WTC11 (cell line): ENCODE measurements at regions not wholly inside any gene's neighbourhood (a gene's known extent, or its start where the extent isn't known, plus 50 kb on each side); places are given as distances from the start of the nearest gene placed in this dataset.
A peak's percentile ranks its signal among the peaks of the same experiment; 100 is the strongest.

Source experiments
- ATAC-seq: fragments of 200-7000 bp; cut with Tn5 transposase; 2 replicates; pipeline ENCODE4 v1.10.0; 2021; ENCODE audit warnings: mild to moderate bottlenecking, moderate library complexity
- CTCF ChIA-PET: fragments of 300-600 bp; sonication (Branson Sonifier 250); formaldehyde crosslinking; loops from one replicate; lab custom pipeline; 2021; ENCODE audit warnings: antibody characterized with exemption; lab: Charles Lee
- POLR2A ChIA-PET: fragments of 350-600 bp; sonication (Branson Sonifier 250); formaldehyde crosslinking; loops from one replicate; lab custom pipeline; 2021; ENCODE audit warnings: antibody characterized with exemption; lab: Charles Lee
- DNase-seq: peaks from one replicate; pipeline ENCODE4 v3.0.0; 2021; ENCODE audit warnings: low spot score
- H3K27ac Mint-ChIP-seq: 2 replicates; pipeline ENCODE4 v1.8.0; 2021; ENCODE audit warnings: mixed read lengths
- H3K27me3 Mint-ChIP-seq: 2 replicates; pipeline ENCODE4 v1.8.0; 2021; ENCODE audit warnings: low read depth, mild to moderate bottlenecking, moderate library complexity, mixed read lengths
- H3K36me3 Mint-ChIP-seq: 2 replicates; pipeline ENCODE4 v1.8.0; 2021; ENCODE audit warnings: mixed read lengths
- H3K4me1 Mint-ChIP-seq: 2 replicates; pipeline ENCODE4 v1.8.0; 2022; ENCODE audit warnings: mixed read lengths
- H3K4me3 Mint-ChIP-seq: 2 replicates; pipeline ENCODE4 v1.8.0; 2021; ENCODE audit warnings: mild to moderate bottlenecking, moderate library complexity, mixed read lengths
- H3K9me3 Mint-ChIP-seq: 2 replicates; pipeline ENCODE4 v1.8.0; 2021; ENCODE audit warnings: mixed read lengths
- CBFB ChIP-seq: sonication (generic); formaldehyde crosslinking; IDR thresholded peaks from 2 replicates; pipeline ENCODE4 v1.8.1; 2022; ENCODE audit warnings: mild to moderate bottlenecking, low read depth, missing genetic modification reagents
- CREM ChIP-seq: sonication (generic); formaldehyde crosslinking; IDR thresholded peaks from 2 replicates; pipeline ENCODE4 v1.8.1; 2022; ENCODE audit warnings: mild to moderate bottlenecking, missing genetic modification reagents, moderate library complexity
- FOXK1 ChIP-seq: sonication (generic); formaldehyde crosslinking; IDR thresholded peaks from 2 replicates; pipeline ENCODE4 v1.8.0; 2022; ENCODE audit warnings: mild to moderate bottlenecking, moderate library complexity, missing genetic modification reagents
- GRHL2 ChIP-seq: fragments of 250-450 bp; sonication (Bioruptor Pico); IDR thresholded peaks from 2 replicates; pipeline ENCODE4 v1.8.0; 2022; ENCODE audit warnings: mild to moderate bottlenecking, moderate library complexity; ENCODE audit not compliant: insufficient replicate concordance, severe bottlenecking
- KAT7 ChIP-seq: sonication (generic); formaldehyde crosslinking; IDR thresholded peaks from 2 replicates; pipeline ENCODE4 v1.8.1; 2023; ENCODE audit warnings: missing genetic modification reagents, mild to moderate bottlenecking, borderline replicate concordance
- MXD4 ChIP-seq: fragments of 250-450 bp; sonication (Bioruptor Pico); IDR thresholded peaks from 2 replicates; pipeline ENCODE4 v1.8.0; 2021; ENCODE audit warnings: mild to moderate bottlenecking, moderate library complexity, borderline replicate concordance
- NFYB ChIP-seq: sonication (generic); formaldehyde crosslinking; conservative IDR thresholded peaks from 2 replicates; pipeline ENCODE4 v1.8.0; 2022; ENCODE audit warnings: low read depth, missing genetic modification reagents
- SOX15 ChIP-seq: fragments of 250-450 bp; sonication (Bioruptor Pico); IDR thresholded peaks from 2 replicates; pipeline ENCODE4 v1.9.0; 2021; ENCODE audit warnings: mild to moderate bottlenecking
- TP53 ChIP-seq: sonication (generic); formaldehyde crosslinking; IDR thresholded peaks from 2 replicates; pipeline ENCODE4 v1.8.1; 2023; ENCODE audit warnings: mild to moderate bottlenecking, missing genetic modification reagents
- ZBTB21 ChIP-seq: sonication (generic); formaldehyde crosslinking; IDR thresholded peaks from 2 replicates; pipeline ENCODE4 v1.8.1; 2023; ENCODE audit warnings: mild to moderate bottlenecking, missing genetic modification reagents, borderline replicate concordance
- ZNF396 ChIP-seq: fragments of 250-450 bp; sonication (Bioruptor Pico); IDR thresholded peaks from 2 replicates; pipeline ENCODE4 v1.8.0; 2021; ENCODE audit warnings: mild to moderate bottlenecking, moderate library complexity, borderline replicate concordance
- TF ChIP-seq, protein P1 (sequence below): fragments of 250-450 bp; sonication (Bioruptor Pico); IDR thresholded peaks from 2 replicates; pipeline ENCODE4 v1.9.0; 2021; ENCODE audit warnings: mild to moderate bottlenecking
- TF ChIP-seq, protein P2 (sequence below): sonication (generic); formaldehyde crosslinking; IDR thresholded peaks from 2 replicates; pipeline ENCODE4 v1.8.0; 2023; ENCODE audit warnings: missing genetic modification reagents
- TF ChIP-seq, protein P3 (sequence below): sonication (generic); formaldehyde crosslinking; IDR thresholded peaks from 2 replicates; pipeline ENCODE4 v1.8.1; 2022; ENCODE audit warnings: missing genetic modification reagents, borderline replicate concordance
- TF ChIP-seq, protein P4 (sequence below): fragments of 250-450 bp; sonication (Bioruptor Pico); conservative IDR thresholded peaks from 2 replicates; pipeline ENCODE4 v1.9.0; 2021; ENCODE audit warnings: mild to moderate bottlenecking
- TF ChIP-seq, protein P5 (sequence below): fragments of 250-450 bp; sonication (Bioruptor Pico); IDR thresholded peaks from 2 replicates; pipeline ENCODE4 v1.8.0; 2021; ENCODE audit warnings: mild to moderate bottlenecking
- TF ChIP-seq, protein P6 (sequence below): sonication (generic); formaldehyde crosslinking; IDR thresholded peaks from 2 replicates; pipeline ENCODE4 v1.8.0; 2022; ENCODE audit warnings: missing genetic modification reagents
- TF ChIP-seq, protein P7 (sequence below): sonication (generic); formaldehyde crosslinking; IDR thresholded peaks from 2 replicates; pipeline ENCODE4 v1.8.1; 2023; ENCODE audit warnings: mild to moderate bottlenecking, missing genetic modification reagents

DNA sequence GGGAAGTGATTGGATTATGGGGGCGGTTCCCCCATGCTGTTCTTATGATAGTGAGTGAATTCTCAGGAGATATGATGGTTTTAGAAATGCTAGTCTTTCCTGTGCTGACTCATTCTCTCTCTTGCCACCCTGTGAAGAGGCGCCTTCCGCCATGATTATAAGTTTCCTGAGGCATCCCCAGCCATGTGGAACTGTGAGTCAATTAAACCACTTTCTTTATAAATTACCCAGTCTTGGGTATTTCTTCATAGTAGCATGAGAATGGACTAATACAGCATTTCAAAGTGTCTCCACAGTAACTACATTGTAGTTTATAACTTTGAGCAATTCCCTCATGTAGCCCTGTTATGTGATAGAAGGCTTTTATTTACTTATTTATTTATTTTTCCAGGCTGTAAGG, 128.8 kb upstream of the CHRNA7 start (continued):
- no peak for TF ChIP-seq GRHL2 (CRISPR knock-in tag)
- TF ChIP-seq, protein P1, sequence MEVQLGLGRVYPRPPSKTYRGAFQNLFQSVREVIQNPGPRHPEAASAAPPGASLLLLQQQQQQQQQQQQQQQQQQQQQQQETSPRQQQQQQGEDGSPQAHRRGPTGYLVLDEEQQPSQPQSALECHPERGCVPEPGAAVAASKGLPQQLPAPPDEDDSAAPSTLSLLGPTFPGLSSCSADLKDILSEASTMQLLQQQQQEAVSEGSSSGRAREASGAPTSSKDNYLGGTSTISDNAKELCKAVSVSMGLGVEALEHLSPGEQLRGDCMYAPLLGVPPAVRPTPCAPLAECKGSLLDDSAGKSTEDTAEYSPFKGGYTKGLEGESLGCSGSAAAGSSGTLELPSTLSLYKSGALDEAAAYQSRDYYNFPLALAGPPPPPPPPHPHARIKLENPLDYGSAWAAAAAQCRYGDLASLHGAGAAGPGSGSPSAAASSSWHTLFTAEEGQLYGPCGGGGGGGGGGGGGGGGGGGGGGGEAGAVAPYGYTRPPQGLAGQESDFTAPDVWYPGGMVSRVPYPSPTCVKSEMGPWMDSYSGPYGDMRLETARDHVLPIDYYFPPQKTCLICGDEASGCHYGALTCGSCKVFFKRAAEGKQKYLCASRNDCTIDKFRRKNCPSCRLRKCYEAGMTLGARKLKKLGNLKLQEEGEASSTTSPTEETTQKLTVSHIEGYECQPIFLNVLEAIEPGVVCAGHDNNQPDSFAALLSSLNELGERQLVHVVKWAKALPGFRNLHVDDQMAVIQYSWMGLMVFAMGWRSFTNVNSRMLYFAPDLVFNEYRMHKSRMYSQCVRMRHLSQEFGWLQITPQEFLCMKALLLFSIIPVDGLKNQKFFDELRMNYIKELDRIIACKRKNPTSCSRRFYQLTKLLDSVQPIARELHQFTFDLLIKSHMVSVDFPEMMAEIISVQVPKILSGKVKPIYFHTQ = no peak
- no peak for TF ChIP-seq TP53 (CRISPR knock-in tag)
- TF ChIP-seq KAT7 = no peak
- no peak for TF ChIP-seq ZNF396 (CRISPR knock-in tag)
- TF ChIP-seq, protein P2, sequence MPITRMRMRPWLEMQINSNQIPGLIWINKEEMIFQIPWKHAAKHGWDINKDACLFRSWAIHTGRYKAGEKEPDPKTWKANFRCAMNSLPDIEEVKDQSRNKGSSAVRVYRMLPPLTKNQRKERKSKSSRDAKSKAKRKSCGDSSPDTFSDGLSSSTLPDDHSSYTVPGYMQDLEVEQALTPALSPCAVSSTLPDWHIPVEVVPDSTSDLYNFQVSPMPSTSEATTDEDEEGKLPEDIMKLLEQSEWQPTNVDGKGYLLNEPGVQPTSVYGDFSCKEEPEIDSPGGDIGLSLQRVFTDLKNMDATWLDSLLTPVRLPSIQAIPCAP = no peak
- no peak for TF ChIP-seq ZBTB21 (CRISPR knock-in tag)

DNA sequence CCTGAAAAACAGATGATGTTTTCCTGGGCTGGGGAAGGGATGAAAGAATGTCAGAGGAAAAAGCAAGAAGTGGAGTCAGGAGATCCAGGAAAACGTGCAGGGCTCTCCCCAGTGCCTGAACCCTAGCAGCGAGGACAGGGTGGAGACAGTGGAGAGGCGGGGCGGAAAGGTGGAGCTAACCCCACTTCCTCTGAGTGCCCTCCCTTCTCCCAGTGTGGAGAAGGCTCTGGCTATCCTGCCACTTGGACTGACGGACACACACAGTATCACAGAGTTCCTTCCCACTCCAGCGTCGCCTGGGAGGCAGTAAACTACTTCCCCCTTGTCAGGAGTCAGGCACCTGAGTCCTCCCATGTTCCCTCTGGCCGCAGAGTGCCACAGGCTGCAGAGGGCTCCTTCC, 125.3 kb upstream of the CHRNA7 start:
- TF ChIP-seq, protein P3, sequence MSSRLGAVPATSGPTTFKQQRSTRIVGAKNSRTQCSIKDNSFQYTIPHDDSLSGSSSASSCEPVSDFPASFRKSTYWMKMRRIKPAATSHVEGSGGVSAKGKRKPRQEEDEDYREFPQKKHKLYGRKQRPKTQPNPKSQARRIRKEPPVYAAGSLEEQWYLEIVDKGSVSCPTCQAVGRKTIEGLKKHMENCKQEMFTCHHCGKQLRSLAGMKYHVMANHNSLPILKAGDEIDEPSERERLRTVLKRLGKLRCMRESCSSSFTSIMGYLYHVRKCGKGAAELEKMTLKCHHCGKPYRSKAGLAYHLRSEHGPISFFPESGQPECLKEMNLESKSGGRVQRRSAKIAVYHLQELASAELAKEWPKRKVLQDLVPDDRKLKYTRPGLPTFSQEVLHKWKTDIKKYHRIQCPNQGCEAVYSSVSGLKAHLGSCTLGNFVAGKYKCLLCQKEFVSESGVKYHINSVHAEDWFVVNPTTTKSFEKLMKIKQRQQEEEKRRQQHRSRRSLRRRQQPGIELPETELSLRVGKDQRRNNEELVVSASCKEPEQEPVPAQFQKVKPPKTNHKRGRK = no peak
- TF ChIP-seq CREM (CRISPR knock-in tag) (no peak), NFYB (CRISPR knock-in tag) (no peak), MXD4 (no peak), FOXK1 (CRISPR knock-in tag) (no peak), CBFB (CRISPR knock-in tag) (no peak), SOX15 (CRISPR knock-in tag) (no peak)
- TF ChIP-seq, protein P4, sequence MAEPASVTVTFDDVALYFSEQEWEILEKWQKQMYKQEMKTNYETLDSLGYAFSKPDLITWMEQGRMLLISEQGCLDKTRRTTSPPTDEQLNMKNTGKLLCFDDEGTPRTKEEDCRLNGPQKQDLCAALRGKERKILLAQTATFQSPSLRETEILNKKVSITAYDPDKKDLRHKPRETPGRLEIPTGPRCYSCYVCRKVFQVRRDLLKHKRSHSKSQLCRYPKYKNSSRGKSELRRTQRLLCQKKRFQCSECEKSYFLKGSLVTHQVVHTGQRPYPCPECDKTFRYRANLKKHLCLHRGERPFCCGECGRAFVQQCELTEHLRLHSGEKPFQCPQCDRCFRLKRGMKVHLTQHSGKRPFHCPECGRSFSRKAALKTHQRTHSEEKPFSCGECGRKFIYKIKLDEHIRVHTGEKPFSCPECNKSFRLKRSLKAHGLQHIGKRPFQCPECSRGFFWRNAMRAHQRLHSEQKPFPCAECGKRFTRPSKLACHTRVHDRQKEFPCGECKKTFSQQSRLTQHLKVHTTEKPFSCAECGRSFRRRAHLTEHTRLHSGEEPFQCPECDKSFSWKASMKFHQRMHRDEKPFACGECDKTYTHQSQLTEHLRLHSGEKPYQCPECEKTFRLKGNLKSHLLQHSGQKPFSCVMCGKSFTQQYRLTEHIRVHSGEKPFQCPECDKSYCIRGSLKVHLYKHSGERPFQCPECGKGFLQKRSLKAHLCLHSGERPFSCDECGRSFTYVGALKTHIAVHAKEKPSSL (CRISPR knock-in tag) = no peak
- TF ChIP-seq, protein P5, sequence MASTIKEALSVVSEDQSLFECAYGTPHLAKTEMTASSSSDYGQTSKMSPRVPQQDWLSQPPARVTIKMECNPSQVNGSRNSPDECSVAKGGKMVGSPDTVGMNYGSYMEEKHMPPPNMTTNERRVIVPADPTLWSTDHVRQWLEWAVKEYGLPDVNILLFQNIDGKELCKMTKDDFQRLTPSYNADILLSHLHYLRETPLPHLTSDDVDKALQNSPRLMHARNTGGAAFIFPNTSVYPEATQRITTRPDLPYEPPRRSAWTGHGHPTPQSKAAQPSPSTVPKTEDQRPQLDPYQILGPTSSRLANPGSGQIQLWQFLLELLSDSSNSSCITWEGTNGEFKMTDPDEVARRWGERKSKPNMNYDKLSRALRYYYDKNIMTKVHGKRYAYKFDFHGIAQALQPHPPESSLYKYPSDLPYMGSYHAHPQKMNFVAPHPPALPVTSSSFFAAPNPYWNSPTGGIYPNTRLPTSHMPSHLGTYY (CRISPR knock-in tag) = no peak
- TF ChIP-seq, protein P6, sequence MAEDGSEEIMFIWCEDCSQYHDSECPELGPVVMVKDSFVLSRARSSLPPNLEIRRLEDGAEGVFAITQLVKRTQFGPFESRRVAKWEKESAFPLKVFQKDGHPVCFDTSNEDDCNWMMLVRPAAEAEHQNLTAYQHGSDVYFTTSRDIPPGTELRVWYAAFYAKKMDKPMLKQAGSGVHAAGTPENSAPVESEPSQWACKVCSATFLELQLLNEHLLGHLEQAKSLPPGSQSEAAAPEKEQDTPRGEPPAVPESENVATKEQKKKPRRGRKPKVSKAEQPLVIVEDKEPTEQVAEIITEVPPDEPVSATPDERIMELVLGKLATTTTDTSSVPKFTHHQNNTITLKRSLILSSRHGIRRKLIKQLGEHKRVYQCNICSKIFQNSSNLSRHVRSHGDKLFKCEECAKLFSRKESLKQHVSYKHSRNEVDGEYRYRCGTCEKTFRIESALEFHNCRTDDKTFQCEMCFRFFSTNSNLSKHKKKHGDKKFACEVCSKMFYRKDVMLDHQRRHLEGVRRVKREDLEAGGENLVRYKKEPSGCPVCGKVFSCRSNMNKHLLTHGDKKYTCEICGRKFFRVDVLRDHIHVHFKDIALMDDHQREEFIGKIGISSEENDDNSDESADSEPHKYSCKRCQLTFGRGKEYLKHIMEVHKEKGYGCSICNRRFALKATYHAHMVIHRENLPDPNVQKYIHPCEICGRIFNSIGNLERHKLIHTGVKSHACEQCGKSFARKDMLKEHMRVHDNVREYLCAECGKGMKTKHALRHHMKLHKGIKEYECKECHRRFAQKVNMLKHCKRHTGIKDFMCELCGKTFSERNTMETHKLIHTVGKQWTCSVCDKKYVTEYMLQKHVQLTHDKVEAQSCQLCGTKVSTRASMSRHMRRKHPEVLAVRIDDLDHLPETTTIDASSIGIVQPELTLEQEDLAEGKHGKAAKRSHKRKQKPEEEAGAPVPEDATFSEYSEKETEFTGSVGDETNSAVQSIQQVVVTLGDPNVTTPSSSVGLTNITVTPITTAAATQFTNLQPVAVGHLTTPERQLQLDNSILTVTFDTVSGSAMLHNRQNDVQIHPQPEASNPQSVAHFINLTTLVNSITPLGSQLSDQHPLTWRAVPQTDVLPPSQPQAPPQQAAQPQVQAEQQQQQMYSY = no peak
- TF ChIP-seq, protein P7, sequence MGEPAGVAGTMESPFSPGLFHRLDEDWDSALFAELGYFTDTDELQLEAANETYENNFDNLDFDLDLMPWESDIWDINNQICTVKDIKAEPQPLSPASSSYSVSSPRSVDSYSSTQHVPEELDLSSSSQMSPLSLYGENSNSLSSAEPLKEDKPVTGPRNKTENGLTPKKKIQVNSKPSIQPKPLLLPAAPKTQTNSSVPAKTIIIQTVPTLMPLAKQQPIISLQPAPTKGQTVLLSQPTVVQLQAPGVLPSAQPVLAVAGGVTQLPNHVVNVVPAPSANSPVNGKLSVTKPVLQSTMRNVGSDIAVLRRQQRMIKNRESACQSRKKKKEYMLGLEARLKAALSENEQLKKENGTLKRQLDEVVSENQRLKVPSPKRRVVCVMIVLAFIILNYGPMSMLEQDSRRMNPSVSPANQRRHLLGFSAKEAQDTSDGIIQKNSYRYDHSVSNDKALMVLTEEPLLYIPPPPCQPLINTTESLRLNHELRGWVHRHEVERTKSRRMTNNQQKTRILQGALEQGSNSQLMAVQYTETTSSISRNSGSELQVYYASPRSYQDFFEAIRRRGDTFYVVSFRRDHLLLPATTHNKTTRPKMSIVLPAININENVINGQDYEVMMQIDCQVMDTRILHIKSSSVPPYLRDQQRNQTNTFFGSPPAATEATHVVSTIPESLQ (CRISPR knock-in tag) = no peak
- TF ChIP-seq, protein P2 = no peak
- Mint-ChIP-seq H3K4me1 (peaks cover 25% of the 10 kb centered on the region), H3K27me3 (no peaks in the 10 kb centered on the region), H3K36me3 (no peaks in the 10 kb centered on the region), H3K27ac (no peak overlapping the region; the same call in 1 of the 2 replicates), H3K9me3 (peaks cover 9% of the 10 kb centered on the region), H3K4me3 (peak overlapping the region; percentile 2; the same call in 1 of the 2 replicates)
- ChIA-PET CTCF (interaction anchor here (0.6 to 2.8 kb wide), 6 partner anchors 18 to 125 kb away, joined by 3 to 20 read pairs (median 4); partner anchors contain the start of gene CHRNA7), POLR2A (no interaction called here)
- DNase-seq (peak; percentile 31), ATAC-seq (peak; percentile 97)
